ENCODE measurements at regions not wholly inside any gene's neighbourhood (a gene's known extent, or its start where the extent isn't known, plus 50 kb on each side); places are given as distances from the start of the nearest gene placed in this dataset.
"Not testable (repeated sequence)": the region's sequence is repeated elsewhere in the genome, so short reads cannot be mapped to it uniquely, and the experiment has no call there.

- DNase-seq: no peak
Measured at GRCh38 chr7:50251765-50252164, 52.8 kb upstream of the IKZF1 start.

DNA sequence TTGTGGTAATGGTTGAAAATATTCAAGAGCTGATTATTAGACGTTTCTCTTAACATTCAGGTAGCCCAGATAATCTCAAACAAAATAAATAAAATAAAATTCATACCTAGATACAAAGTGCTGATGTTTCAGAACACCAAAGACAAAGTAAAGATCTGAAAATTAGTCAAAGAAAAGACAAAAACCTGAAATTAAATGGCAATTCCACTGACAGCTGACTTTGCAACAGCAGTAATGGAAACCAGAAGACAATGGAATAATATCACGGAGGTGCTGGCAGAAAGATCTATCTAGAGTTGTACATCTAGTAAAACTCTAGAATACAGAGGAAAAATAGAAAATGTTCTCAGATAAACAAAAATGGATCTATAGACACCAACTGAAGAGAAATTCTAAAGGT, 58.0 kb upstream of the IKZF1 start:
- DNase-seq: no peak

- not testable (repeated sequence) for DNase-seq
Measured at GRCh38 chr7:50242111-50242510, 62.4 kb upstream of the IKZF1 start.

- peak in 1 of 2 donors; percentile 18 for DNase-seq
Measured at GRCh38 chr7:50240699-50241098, 63.8 kb upstream of the IKZF1 start.

- peak in 1 of 2 donors; percentile 42 for DNase-seq
Measured at GRCh38 chr7:50229964-50230363, 74.6 kb upstream of the IKZF1 start.

DNA sequence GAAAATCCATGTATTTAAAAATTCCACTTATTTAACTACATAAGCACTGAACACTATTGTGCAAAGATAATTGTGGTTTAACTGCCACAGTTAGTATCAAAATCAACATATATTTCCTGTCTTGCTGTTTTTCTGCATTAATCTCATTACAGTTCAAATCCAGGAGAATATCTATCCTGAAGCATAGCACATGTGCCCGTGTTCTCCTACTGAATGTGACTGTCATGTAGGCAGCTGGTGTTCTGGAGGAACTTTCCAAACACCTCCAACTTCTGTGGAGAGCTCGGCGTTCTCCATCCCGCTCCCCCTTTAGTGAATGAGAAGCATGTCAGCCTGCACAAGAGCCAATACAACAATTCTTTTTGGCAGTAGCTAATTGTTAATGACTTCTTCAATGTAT, 76.4 kb upstream of the IKZF1 start:
- DNase-seq: no peak

DNA sequence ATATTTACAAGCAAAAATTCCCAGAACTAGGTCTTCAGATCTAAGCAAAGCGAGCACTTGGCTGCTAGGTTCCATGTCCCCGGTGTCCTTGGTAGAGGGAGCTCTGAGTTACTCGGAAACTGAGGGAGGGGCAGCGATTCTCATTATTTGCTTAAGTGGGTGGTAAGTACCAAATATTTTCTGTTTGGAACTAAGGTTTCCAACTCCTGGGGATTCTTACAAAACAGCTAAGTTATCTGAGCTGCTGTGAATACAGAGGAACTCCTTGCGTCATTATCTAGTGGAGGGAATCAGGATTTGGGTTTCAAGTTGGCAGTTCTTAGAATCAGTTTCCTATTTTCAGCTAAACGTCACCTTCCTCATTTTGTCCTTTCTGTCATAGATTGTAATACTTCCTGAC, 76.8 kb upstream of the IKZF1 start:
- DNase-seq: peak in 1 of 2 donors; percentile 40

GRCh38 chr7:50226669-50227068, 77.8 kb upstream of the IKZF1 start:
- DNase-seq: no peak

DNA sequence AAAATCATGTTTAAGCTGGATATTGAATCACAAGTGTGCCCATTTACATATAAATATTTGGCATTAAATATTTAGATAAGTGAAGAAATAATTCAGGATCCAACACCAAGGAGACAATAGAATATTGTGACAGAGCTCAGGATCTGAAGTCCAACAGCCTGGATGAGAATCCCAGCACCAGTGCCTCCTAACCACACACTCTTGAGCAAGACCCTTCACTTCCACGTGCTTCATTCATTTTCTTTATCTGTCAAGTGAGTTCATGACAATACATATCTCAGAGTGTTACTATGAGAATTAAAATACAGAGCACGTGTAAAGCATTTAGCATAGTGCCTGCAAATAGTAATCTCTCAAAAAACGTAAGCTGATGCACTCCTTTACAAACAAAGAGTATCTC, 78.4 kb upstream of the IKZF1 start:
- DNase-seq: no peak

DNA sequence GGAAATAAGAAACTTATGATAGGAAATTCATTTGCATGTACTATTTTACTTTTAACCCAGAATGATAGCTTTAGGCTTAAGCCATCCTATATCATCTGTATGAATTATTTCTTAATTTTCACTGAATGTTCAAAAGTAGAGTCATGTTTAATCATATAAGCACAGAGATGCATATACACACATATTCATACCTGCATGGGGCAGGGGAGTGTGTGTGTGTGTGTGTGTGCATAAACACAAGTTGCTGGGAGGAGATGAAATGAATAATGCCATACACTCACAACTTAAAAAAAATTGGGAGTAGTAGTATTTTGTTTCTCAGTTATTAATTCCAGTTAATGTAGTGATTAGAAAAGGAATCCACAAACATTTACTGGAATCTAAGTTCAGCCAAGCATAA, 83.1 kb upstream of the IKZF1 start:
- DNase-seq: no peak

- DNase-seq: peak in 1 of 2 donors; percentile 50
Measured at GRCh38 chr7:50221028-50221427, 83.5 kb upstream of the IKZF1 start.

GRCh38 chr7:50220273-50220672, 84.2 kb upstream of the IKZF1 start:
- DNase-seq: no peak

GRCh38 chr7:50217821-50218281, 86.7 kb upstream of the IKZF1 start:
- DNase-seq: no peak

DNA sequence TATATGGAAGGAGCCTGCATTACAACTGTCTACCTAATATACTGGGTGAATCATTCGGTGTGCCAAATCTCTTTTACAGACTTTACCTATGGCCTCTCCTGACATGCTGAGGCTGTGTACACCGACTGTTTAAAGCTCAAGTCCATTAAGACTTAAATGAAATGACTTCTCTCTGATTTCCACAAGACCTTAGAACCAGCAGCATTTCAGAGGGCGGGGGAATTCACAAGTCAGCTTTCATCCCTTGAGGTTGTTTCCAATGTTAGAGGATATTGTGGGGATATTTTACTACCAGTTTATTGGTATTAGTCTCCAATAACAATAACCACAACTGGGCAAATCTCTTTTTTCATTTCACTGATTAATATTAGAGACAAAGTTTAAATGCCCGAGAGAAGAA, 87.1 kb upstream of the IKZF1 start:
- DNase-seq: no peak

DNA sequence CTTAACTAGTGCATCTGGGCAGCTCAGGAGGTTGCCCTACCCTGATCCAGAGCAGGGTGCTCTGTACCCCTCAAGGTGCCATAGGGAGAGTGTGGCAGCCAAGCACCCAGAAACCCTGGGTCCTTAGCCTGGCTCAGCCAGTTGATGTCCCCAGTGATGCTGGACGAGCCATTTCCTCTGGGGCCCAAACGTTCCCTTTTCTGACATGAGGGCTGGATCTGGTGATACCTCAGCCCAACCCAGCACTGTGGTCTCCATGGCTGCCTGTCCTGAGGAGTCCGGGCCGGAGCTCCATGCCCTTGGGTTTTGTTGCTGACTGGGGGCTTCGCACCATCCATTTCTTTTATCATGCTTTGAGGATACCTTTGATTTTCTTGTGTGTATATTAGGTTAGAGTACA, 87.9 kb upstream of the IKZF1 start:
- no peak for DNase-seq

DNA sequence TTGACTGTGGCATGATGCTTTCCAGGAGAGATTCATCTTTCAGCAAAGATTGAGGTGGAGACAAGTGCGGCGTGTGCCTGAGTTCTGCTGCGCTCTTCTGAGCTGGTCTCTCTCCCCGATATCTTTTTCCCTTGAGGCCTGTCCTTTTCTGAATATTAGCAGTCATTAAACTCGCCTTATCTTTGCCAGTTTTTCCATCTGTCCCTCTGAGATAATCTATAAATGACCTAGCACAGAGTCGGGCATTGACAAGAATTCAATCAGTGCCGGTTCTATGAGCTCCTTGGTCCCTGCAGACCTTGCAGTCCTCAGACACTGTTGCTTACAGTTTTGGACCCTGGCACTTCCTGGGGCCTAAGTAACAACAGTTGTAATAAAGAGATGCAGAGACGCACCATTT, 89.7 kb upstream of the IKZF1 start:
- no peak for DNase-seq

- DNase-seq: no peak
Measured at GRCh38 chr7:50214126-50214670, 90.3 kb upstream of the IKZF1 start.

DNA sequence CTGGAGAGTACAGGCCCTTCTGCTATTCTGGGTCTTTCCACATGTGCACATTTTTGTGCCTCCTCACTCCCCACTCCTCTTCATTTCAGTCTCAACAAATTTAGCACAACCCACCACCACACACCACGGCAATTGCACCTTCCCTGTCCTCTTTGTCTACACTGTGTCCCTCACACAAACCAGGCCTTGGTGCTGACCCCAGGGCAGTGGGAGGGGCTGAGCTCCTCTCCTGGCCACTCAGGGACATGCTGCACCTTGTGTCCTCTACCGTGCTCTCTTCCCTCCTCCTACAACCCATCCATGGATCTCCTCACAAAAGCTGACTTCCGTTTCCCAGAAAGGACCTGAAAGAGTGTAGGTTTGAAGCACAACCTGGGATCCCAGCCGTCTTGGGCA, 90.9 kb upstream of the IKZF1 start:
- DNase-seq: no peak

DNA sequence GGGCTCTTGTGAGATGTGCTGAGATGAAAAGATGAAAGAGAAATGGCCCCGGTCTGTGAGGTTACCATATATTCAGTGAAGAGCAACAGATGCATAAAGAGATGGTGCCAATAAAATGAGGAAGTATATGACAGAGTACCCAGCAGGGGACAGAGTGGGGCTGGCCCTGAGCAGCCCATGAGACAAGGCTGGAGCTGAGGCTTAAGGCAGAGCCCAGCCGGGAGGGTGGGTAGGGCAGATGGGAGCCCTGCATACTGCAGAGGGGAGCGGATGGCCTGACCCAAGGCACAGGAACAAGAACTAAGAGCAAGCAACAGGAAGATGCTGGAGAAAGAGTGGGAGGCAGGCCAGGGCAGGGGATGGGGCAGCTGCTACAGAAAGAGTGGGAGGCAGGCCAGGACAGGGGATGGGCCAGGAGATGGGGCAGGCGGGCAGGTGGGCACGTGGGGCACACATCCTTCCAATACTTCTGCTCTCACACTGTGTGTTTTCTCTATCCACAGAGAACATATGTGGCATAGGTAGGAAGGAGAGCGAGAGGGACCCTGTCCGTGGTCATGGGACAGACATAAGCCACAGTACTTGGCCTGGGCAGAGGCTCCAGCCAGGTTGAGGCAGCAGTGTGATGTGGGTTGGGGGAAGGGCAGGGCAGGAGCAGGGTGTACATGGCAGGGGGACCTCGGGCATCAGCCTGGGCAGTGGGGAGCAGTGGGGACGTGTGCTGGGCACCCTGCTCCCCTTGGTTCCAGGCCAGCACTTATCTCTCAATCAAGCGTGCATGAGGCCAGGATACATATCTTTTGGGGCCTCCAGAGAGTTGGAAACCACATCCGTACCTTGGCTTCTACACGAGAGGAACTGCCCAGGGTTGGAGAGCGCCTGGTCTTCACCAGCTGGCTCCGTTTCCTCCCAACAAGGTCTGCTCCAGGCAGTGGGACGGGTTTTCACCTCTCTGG, 91.6 kb upstream of the IKZF1 start:
- DNase-seq: peak in 1 of 2 donors; percentile 38

DNA sequence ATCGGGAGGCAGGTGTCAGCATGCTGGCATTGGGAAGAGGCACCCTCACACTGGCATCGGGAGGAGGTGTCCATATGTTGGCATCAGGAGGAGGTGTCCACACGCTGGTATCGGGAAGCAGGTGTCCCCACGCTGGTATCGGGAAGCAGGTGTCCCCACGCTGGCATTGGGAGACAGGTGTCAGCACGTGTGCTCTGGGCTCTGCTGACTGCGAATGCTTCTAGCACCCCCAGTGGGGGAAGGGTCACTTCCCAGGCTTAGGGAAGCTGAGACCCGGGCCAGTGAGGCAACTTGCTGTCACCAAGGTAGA, 92.5 kb upstream of the IKZF1 start:
- no peak for DNase-seq

DNA sequence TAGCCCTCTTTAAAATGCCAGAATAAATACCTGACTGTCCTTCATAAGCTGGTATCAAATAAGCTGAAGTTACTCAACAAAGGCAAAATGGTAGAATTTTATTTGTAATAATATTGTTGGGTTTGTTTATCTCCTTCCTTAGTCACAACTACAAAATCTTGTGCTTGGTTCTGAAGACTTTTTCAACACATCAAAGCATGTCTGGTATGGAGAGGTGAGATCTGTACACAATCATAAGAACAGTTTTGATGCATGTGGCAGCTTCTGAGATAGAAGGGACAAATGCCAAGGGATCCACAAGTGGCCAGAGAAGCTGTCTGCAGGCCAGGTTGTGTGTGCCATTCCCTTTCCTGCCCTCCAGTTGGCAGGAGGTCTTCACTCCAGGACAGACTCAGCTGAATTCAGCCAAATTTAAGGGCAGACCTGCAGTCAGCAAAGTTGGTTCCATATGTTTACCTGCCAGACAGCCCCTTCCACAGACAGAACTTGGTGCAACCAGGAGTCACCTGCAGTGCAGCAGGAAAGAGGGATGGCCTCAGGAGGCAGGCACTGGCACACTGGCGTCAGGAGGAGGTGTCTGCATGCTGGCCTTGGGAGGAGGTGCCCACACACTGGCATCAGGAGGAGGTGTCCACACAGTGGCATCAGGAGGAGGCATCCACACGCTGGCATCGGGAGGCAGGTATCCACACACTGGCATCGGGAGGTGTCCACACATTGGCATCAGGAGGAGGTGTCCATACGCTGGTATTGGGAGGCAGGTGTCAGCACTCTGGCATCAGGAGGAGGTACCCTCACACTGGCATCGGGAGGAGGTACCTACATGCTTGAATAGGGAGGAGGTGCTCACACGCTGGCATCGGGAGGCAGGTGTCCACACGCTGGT, 93.1 kb upstream of the IKZF1 start:
- no peak for DNase-seq

GRCh38 chr7:50210706-50211115, 93.8 kb upstream of the IKZF1 start:
- DNase-seq: no peak

DNA sequence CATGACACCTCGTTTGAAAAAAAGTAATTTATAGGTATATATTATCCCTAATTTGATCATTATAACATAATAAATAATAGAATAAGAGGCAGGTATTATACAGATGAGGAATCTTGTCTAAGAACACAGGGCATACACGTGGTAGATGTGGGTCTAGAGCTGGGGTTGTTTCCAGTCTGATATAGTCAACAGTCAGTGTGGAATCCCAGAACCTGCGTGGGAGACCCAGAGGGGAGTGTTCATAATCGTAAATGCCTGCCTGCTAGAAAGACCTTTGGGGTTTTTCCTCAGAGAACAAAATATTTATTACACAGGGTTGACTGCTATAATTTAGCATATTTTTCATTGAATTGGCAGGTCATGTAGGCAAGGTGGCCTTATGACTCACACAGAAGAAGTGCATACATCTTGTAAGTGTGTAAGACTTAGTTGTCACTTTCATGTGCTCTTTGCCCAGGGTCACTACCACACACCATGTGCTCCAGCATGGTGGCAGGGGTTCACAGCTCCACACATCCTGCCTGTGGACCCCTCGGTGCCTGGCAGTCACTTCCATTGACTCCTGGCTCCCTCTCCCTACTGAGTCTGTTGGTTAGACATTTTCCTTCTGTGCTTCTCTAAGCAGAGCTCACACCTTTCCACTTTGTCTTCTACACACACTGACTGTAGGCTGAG, 94.9 kb upstream of the IKZF1 start:
- DNase-seq: no peak

All from CD4-positive, alpha-beta T cell treated with Interferon alpha-2 for 1 hour (primary cell).